C4-2B (cell line): ENCODE measurements at regions not wholly inside any gene's neighbourhood (a gene's known extent, or its start where the extent isn't known, plus 50 kb on each side); places are given as distances from the start of the nearest gene placed in this dataset.

Experiments used
- CTCF ChIP-seq: fragments of 450-650 bp; conservative IDR thresholded peaks from 2 replicates; pipeline ENCODE4 v1.5.1; 2017; ENCODE audit warnings: mild to moderate bottlenecking
- ZFX ChIP-seq: fragments of 450-650 bp; IDR thresholded peaks from 2 replicates; pipeline ENCODE4 v1.6.1; 2017

GRCh38 chr5:6903934-6904333, 190.7 kb downstream of the TENT4A start:
- TF ChIP-seq CTCF: no peak
- no peak for TF ChIP-seq ZFX
